ENCODE measurements at regions not wholly inside any gene's neighbourhood (a gene's known extent, or its start where the extent isn't known, plus 50 kb on each side); places are given as distances from the start of the nearest gene placed in this dataset.

DNA sequence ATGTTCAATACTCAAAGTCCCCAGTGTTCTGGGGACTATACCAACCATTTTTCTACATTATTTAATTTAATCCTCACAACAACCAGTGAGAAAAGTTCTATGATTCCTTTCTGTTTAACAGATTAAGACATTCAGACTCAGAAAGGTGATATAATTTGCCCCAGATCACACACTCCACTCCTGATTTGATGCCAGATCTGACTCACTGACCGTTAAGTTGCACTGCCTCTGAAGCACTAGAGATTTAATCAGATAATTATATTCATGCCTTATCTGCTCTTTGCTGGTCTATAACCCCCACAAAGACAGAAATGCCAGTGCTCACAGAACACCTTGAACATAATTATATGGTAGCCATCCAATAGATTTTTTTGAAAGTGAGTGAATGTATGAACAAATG lies 501.0 kb downstream of the IGSF11 start:
- ATAC-seq (ENCODE audit: poor library complexity) (no peak), DNase-seq (no peak)
- Mint-ChIP-seq H3K4me3 (no peak overlapping the region), H3K27me3 (no peaks in the 10 kb centered on the region), H3K4me1 (ENCODE audit: low read depth) (no peaks in the 10 kb centered on the region), H3K27ac (no peak overlapping the region), H3K9me3 (peaks cover 7% of the 10 kb centered on the region), H3K36me3 (ENCODE audit: low read depth) (no peaks in the 10 kb centered on the region)
- no peak overlapping the region for H3K27ac ChIP-seq (ENCODE audit: low read depth in 1 of 2, low read length in 2 of 2)
- TF ChIP-seq, protein P1, sequence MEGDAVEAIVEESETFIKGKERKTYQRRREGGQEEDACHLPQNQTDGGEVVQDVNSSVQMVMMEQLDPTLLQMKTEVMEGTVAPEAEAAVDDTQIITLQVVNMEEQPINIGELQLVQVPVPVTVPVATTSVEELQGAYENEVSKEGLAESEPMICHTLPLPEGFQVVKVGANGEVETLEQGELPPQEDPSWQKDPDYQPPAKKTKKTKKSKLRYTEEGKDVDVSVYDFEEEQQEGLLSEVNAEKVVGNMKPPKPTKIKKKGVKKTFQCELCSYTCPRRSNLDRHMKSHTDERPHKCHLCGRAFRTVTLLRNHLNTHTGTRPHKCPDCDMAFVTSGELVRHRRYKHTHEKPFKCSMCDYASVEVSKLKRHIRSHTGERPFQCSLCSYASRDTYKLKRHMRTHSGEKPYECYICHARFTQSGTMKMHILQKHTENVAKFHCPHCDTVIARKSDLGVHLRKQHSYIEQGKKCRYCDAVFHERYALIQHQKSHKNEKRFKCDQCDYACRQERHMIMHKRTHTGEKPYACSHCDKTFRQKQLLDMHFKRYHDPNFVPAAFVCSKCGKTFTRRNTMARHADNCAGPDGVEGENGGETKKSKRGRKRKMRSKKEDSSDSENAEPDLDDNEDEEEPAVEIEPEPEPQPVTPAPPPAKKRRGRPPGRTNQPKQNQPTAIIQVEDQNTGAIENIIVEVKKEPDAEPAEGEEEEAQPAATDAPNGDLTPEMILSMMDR (IDR thresholded peaks at IDR 0.05) = no peak
- H3K36me3 ChIP-seq (ENCODE audit: insufficient read depth, low read length) = no peaks in the 10 kb centered on the region
- no peak overlapping the region for H3K4me3 ChIP-seq (ENCODE audit: low read length)
- ChIA-PET CTCF (no interaction called here), POLR2A (no interaction called here)
- intact Hi-C loops (cut with DNase I, micrococcal nuclease) = no loop called here
- no peaks in the 10 kb centered on the region for H3K9me3 ChIP-seq (ENCODE audit: control insufficient read depth in 1 of 2, insufficient read depth in 1 of 2, low read length in 2 of 2)
- no peaks in the 10 kb centered on the region for H3K4me1 ChIP-seq (ENCODE audit: insufficient read depth, low read length)
- H3K27me3 ChIP-seq (ENCODE audit: control insufficient read depth in 1 of 2, insufficient read depth in 2 of 2, low read length in 2 of 2) = no peaks in the 10 kb centered on the region

DNA sequence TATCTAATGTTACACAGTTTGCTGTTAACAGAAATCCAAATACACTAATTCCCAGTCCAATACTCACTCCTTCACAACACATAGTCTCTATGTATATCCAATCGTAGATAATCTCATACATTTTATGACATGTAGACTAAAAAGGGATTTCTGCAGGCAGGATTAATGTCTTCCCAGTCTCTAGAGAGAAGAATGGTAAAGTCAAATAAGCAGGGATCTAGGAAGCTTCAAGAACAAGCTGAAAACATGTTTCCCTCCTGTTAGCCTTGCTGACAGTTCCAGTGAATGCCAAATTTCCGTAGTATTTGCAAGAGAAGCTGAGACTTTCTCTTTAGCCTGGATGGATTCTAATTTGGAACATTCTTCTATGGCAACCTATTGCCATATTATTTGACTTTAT lies 500.1 kb downstream of the IGSF11 start:
- CTCF ChIA-PET = no interaction called here
- no peak for DNase-seq
- Mint-ChIP-seq H3K4me1 (ENCODE audit: low read depth) (no peaks in the 10 kb centered on the region), H3K36me3 (ENCODE audit: low read depth) (no peaks in the 10 kb centered on the region), H3K4me3 (no peak overlapping the region), H3K27ac (no peak overlapping the region), H3K9me3 (peaks cover 4% of the 10 kb centered on the region), H3K27me3 (no peaks in the 10 kb centered on the region)
- Histone ChIP-seq H3K27ac (ENCODE audit: low read depth in 1 of 2, low read length in 2 of 2) (no peak overlapping the region), H3K4me1 (ENCODE audit: insufficient read depth, low read length) (no peaks in the 10 kb centered on the region), H3K36me3 (ENCODE audit: insufficient read depth, low read length) (no peaks in the 10 kb centered on the region), H3K9me3 (ENCODE audit: control insufficient read depth in 1 of 2, insufficient read depth in 1 of 2, low read length in 2 of 2) (no peaks in the 10 kb centered on the region), H3K27me3 (ENCODE audit: control insufficient read depth in 1 of 2, insufficient read depth in 2 of 2, low read length in 2 of 2) (no peaks in the 10 kb centered on the region), H3K4me3 (ENCODE audit: low read length) (no peak overlapping the region)
- intact Hi-C loops (cut with DNase I, micrococcal nuclease) = no loop called here
- POLR2A ChIA-PET = no interaction called here
- TF ChIP-seq, protein P1 (IDR thresholded peaks at IDR 0.05) = no peak
- ATAC-seq (ENCODE audit: poor library complexity) = no peak

DNA sequence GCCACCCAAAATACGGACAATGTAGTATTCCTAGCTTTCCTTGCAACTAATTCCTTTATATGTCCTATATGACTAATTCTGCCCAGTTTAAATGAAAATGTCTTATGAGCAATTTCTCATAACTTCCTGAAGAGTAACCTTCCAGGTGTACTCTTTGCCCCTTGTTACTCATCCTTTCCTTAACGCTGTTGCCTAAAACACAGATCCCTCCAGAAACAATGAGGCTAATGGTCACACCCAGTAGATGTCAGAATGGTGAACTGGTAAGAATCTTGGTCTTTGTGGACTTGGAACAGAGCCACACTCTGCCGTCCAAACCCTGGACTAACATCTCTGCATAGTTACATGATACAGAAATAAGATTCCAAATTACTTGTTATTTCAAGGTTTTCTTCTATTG lies 497.9 kb downstream of the IGSF11 start:
- Mint-ChIP-seq H3K4me1 (ENCODE audit: low read depth) (no peaks in the 10 kb centered on the region), H3K27ac (no peak overlapping the region), H3K4me3 (no peak overlapping the region), H3K36me3 (ENCODE audit: low read depth) (no peaks in the 10 kb centered on the region), H3K9me3 (peaks cover 4% of the 10 kb centered on the region), H3K27me3 (no peaks in the 10 kb centered on the region)
- POLR2A ChIA-PET = no interaction called here
- Histone ChIP-seq H3K4me3 (ENCODE audit: low read length) (no peak overlapping the region), H3K27ac (ENCODE audit: low read depth in 1 of 2, low read length in 2 of 2) (no peak overlapping the region), H3K9me3 (ENCODE audit: control insufficient read depth in 1 of 2, insufficient read depth in 1 of 2, low read length in 2 of 2) (no peaks in the 10 kb centered on the region), H3K27me3 (ENCODE audit: control insufficient read depth in 1 of 2, insufficient read depth in 2 of 2, low read length in 2 of 2) (no peaks in the 10 kb centered on the region), H3K36me3 (ENCODE audit: insufficient read depth, low read length) (no peaks in the 10 kb centered on the region), H3K4me1 (ENCODE audit: insufficient read depth, low read length) (no peaks in the 10 kb centered on the region)
- ATAC-seq (ENCODE audit: poor library complexity) (no peak), DNase-seq (no peak)
- intact Hi-C loops (cut with DNase I, micrococcal nuclease) = no loop called here
- CTCF ChIA-PET = no interaction called here
- TF ChIP-seq, protein P1 (IDR thresholded peaks at IDR 0.05) = no peak

Data from CD4-positive, alpha-beta T cell (primary cell).